ENCODE measurements at regions not wholly inside any gene's neighbourhood (a gene's known extent, or its start where the extent isn't known, plus 50 kb on each side); places are given as distances from the start of the nearest gene placed in this dataset.

- WGBS, 2 experiments (ENCODE audit: insufficient coverage in 2 of 2): 71 to 100% methylated on average over 1 of the region's 2 CpGs
- Histone ChIP-seq H3K36me3 (ENCODE audit: control insufficient read depth, insufficient read depth, low read length) (no peaks in the 10 kb centered on the region), H3K9me3 (ENCODE audit: control insufficient read depth, low read length) (no peaks in the 10 kb centered on the region), H3K4me3 (ENCODE audit: extremely low read depth, insufficient read depth, low read length, poor library complexity, severe bottlenecking) (no peak overlapping the region), H3K27ac (ENCODE audit: low read depth, low read length, severe bottlenecking) (peak overlapping the region; percentile 47), H3K4me1 (ENCODE audit: control insufficient read depth, insufficient read depth, low read length, poor library complexity, severe bottlenecking) (peaks cover 12% of the 10 kb centered on the region)
Observed at GRCh38 chr6:137767465-137767864, 99.6 kb upstream of the TNFAIP3 start.

GRCh38 chr6:137767911-137768690, 99.0 kb upstream of the TNFAIP3 start:
- Histone ChIP-seq H3K9me3 (ENCODE audit: control insufficient read depth, low read length) (no peaks in the 10 kb centered on the region), H3K4me1 (ENCODE audit: control insufficient read depth, insufficient read depth, low read length, poor library complexity, severe bottlenecking) (peaks cover 12% of the 10 kb centered on the region), H3K36me3 (ENCODE audit: control insufficient read depth, insufficient read depth, low read length) (no peaks in the 10 kb centered on the region), H3K27ac (ENCODE audit: low read depth, low read length, severe bottlenecking) (peak overlapping the region; percentile 47), H3K4me3 (ENCODE audit: extremely low read depth, insufficient read depth, low read length, poor library complexity, severe bottlenecking) (no peak overlapping the region)
- 100% methylated on average over 1 to 3 of the region's 5 CpGs for WGBS, 2 experiments (ENCODE audit: insufficient coverage in 2 of 2)

GRCh38 chr6:137768935-137769334, 98.1 kb upstream of the TNFAIP3 start:
- WGBS, 2 experiments (ENCODE audit: insufficient coverage in 2 of 2): 75% methylated on average over 1 of the region's 1 CpG; no CpG with 5 or more reads in 1 of the 2 experiments
- Histone ChIP-seq H3K36me3 (ENCODE audit: control insufficient read depth, insufficient read depth, low read length) (no peaks in the 10 kb centered on the region), H3K9me3 (ENCODE audit: control insufficient read depth, low read length) (no peaks in the 10 kb centered on the region)

GRCh38 chr6:137769797-137770362, 97.2 kb upstream of the TNFAIP3 start:
- Histone ChIP-seq H3K27ac (ENCODE audit: low read depth, low read length, severe bottlenecking) (no peak overlapping the region), H3K4me3 (ENCODE audit: extremely low read depth, insufficient read depth, low read length, poor library complexity, severe bottlenecking) (no peak overlapping the region), H3K4me1 (ENCODE audit: control insufficient read depth, insufficient read depth, low read length, poor library complexity, severe bottlenecking) (peaks cover 12% of the 10 kb centered on the region), H3K36me3 (ENCODE audit: control insufficient read depth, insufficient read depth, low read length) (no peaks in the 10 kb centered on the region), H3K9me3 (ENCODE audit: control insufficient read depth, low read length) (no peaks in the 10 kb centered on the region)
- WGBS, 2 experiments (ENCODE audit: insufficient coverage in 2 of 2): 93 to 97% methylated on average over 6 of the region's 6 CpGs

More at GRCh38 chr6:137768935-137769334, 98.1 kb upstream of the TNFAIP3 start:
- H3K4me3 ChIP-seq (ENCODE audit: extremely low read depth, insufficient read depth, low read length, poor library complexity, severe bottlenecking): no peak overlapping the region
- H3K4me1 ChIP-seq (ENCODE audit: control insufficient read depth, insufficient read depth, low read length, poor library complexity, severe bottlenecking): peaks cover 12% of the 10 kb centered on the region
- no peak overlapping the region for H3K27ac ChIP-seq (ENCODE audit: low read depth, low read length, severe bottlenecking)

GRCh38 chr6:137772541-137773250, 94.4 kb upstream of the TNFAIP3 start:
- Histone ChIP-seq H3K4me1 (ENCODE audit: control insufficient read depth, insufficient read depth, low read length, poor library complexity, severe bottlenecking) (peaks cover 16% of the 10 kb centered on the region), H3K36me3 (ENCODE audit: control insufficient read depth, insufficient read depth, low read length) (no peaks in the 10 kb centered on the region), H3K27ac (ENCODE audit: low read depth, low read length, severe bottlenecking) (no peak overlapping the region), H3K4me3 (ENCODE audit: extremely low read depth, insufficient read depth, low read length, poor library complexity, severe bottlenecking) (no peak overlapping the region), H3K9me3 (ENCODE audit: control insufficient read depth, low read length) (no peaks in the 10 kb centered on the region)
- 90 to 100% methylated on average over 5 to 6 of the region's 7 CpGs for WGBS, 2 experiments (ENCODE audit: insufficient coverage in 2 of 2)

GRCh38 chr6:137775227-137775626, 91.8 kb upstream of the TNFAIP3 start:
- Histone ChIP-seq H3K36me3 (ENCODE audit: control insufficient read depth, insufficient read depth, low read length) (no peaks in the 10 kb centered on the region), H3K9me3 (ENCODE audit: control insufficient read depth, low read length) (no peaks in the 10 kb centered on the region), H3K4me3 (ENCODE audit: extremely low read depth, insufficient read depth, low read length, poor library complexity, severe bottlenecking) (no peak overlapping the region), H3K27ac (ENCODE audit: low read depth, low read length, severe bottlenecking) (no peak overlapping the region), H3K4me1 (ENCODE audit: control insufficient read depth, insufficient read depth, low read length, poor library complexity, severe bottlenecking) (peaks cover 23% of the 10 kb centered on the region)
- no CpG with 5 or more reads among the region's 2 CpGs for WGBS, 2 experiments (ENCODE audit: insufficient coverage in 2 of 2)

- Histone ChIP-seq H3K9me3 (ENCODE audit: control insufficient read depth, low read length) (no peaks in the 10 kb centered on the region), H3K4me1 (ENCODE audit: control insufficient read depth, insufficient read depth, low read length, poor library complexity, severe bottlenecking) (peaks cover 27% of the 10 kb centered on the region), H3K27ac (ENCODE audit: low read depth, low read length, severe bottlenecking) (no peak overlapping the region), H3K36me3 (ENCODE audit: control insufficient read depth, insufficient read depth, low read length) (no peaks in the 10 kb centered on the region), H3K4me3 (ENCODE audit: extremely low read depth, insufficient read depth, low read length, poor library complexity, severe bottlenecking) (no peak overlapping the region)
- 82 to 95% methylated on average over 5 of the region's 5 CpGs for WGBS, 2 experiments (ENCODE audit: insufficient coverage in 2 of 2)
Observed at GRCh38 chr6:137775720-137776119, 91.3 kb upstream of the TNFAIP3 start.

- Histone ChIP-seq H3K4me3 (ENCODE audit: extremely low read depth, insufficient read depth, low read length, poor library complexity, severe bottlenecking) (no peak overlapping the region), H3K36me3 (ENCODE audit: control insufficient read depth, insufficient read depth, low read length) (no peaks in the 10 kb centered on the region), H3K4me1 (ENCODE audit: control insufficient read depth, insufficient read depth, low read length, poor library complexity, severe bottlenecking) (peaks cover 31% of the 10 kb centered on the region), H3K27ac (ENCODE audit: low read depth, low read length, severe bottlenecking) (no peak overlapping the region), H3K9me3 (ENCODE audit: control insufficient read depth, low read length) (no peaks in the 10 kb centered on the region)
- 96 to 100% methylated on average over 5 to 7 of the region's 9 CpGs for WGBS, 2 experiments (ENCODE audit: insufficient coverage in 2 of 2)
Observed at GRCh38 chr6:137776256-137776655, 90.8 kb upstream of the TNFAIP3 start.

GRCh38 chr6:137776786-137777686, 90.0 kb upstream of the TNFAIP3 start:
- Histone ChIP-seq H3K4me1 (ENCODE audit: control insufficient read depth, insufficient read depth, low read length, poor library complexity, severe bottlenecking) (peaks cover 31% of the 10 kb centered on the region), H3K36me3 (ENCODE audit: control insufficient read depth, insufficient read depth, low read length) (no peaks in the 10 kb centered on the region), H3K4me3 (ENCODE audit: extremely low read depth, insufficient read depth, low read length, poor library complexity, severe bottlenecking) (no peak overlapping the region), H3K9me3 (ENCODE audit: control insufficient read depth, low read length) (no peaks in the 10 kb centered on the region), H3K27ac (ENCODE audit: low read depth, low read length, severe bottlenecking) (no peak overlapping the region)
- WGBS, 2 experiments (ENCODE audit: insufficient coverage in 2 of 2): 80 to 85% methylated on average over 6 to 7 of the region's 15 CpGs

- Histone ChIP-seq H3K36me3 (ENCODE audit: control insufficient read depth, insufficient read depth, low read length) (no peaks in the 10 kb centered on the region), H3K27ac (ENCODE audit: low read depth, low read length, severe bottlenecking) (no peak overlapping the region), H3K4me1 (ENCODE audit: control insufficient read depth, insufficient read depth, low read length, poor library complexity, severe bottlenecking) (peaks cover 31% of the 10 kb centered on the region), H3K9me3 (ENCODE audit: control insufficient read depth, low read length) (no peaks in the 10 kb centered on the region), H3K4me3 (ENCODE audit: extremely low read depth, insufficient read depth, low read length, poor library complexity, severe bottlenecking) (no peak overlapping the region)
- WGBS, 2 experiments (ENCODE audit: insufficient coverage in 2 of 2): 83% methylated on average over 1 of the region's 1 CpG; no CpG with 5 or more reads in 1 of the 2 experiments
Observed at GRCh38 chr6:137777687-137778075, 89.4 kb upstream of the TNFAIP3 start.
